GM21381 (cell line): ENCODE measurements at regions not wholly inside any gene's neighbourhood (a gene's known extent, or its start where the extent isn't known, plus 50 kb on each side); places are given as distances from the start of the nearest gene placed in this dataset.
"Not testable (repeated sequence)": the region's sequence is repeated elsewhere in the genome, so short reads cannot be mapped to it uniquely, and the experiment has no call there.

Source experiments
- ATAC-seq: cut with Tn5 transposase; IDR thresholded peaks from one replicate; pipeline ENCODE4 v1.9.1; 2021; ENCODE audit warnings: mild to moderate bottlenecking, moderate library complexity; ENCODE audit not compliant: unreplicated experiment

GRCh38 chr5:99763021-99763774, 772.0 kb upstream of the FAM174A start:
- no peak for ATAC-seq

DNA sequence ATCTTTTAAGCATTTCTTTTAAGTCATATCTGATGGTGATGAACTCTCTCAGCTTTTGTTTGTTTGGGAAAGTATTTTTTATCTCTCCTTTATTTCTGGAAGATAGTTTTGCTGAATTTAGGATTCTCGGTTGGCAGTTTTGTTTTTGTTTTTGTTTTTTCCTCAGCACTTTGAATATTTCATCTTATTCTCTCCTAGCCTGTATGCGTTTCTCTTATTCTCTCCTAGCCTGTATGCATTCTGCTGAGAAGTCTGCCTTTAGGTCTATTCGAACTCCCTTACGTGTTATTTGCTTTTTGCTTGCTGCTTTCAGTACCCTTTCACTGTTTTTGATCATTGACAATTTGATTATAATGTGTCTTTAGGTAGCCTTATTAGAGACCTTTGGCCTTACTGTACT, 787.8 kb upstream of the FAM174A start:
- no peak for ATAC-seq

DNA sequence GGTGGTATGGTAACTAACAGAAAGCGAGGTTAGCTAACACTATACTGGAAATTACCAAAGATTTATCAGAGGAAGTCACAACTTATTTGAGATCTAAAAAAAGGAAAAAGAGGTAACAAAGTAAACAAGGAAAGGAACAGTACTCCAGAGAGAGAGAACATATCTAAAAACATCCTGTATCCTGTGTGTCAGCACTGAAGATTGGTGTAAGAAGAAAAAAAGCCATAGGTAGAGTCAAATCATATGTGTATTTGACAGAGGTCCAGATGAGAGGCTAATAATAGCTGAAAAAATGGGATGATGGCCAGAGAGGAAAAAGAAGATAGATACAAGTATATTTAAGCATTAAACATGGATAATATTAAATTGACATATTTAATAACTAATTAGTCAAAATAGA, 802.0 kb upstream of the FAM174A start:
- ATAC-seq, result not testable (repeated sequence)

- not testable (repeated sequence) for ATAC-seq
Measured at GRCh38 chr5:99730653-99731052, 801.8 kb upstream of the CHD1 start.

- no peak for ATAC-seq
Measured at GRCh38 chr5:99724732-99725290, 796.0 kb upstream of the CHD1 start.

DNA sequence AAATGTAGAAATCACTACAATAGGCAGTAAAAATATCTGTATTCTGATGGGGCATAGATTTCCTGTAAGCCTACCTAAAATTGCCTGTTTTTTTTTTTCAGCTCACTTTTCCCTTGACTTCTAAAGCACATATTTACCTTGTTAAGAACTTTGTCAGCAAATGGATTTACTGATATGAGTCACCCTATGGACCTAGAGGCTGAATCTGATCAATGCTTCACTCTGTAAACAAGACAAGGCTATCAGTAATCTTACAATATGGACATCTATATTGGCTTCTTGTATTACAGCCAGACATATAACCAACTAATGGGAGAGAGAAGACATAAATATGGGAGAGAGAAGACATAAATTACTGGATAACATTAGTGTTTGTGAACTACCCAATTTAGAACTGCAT, 792.7 kb upstream of the CHD1 start:
- ATAC-seq, result no peak

DNA sequence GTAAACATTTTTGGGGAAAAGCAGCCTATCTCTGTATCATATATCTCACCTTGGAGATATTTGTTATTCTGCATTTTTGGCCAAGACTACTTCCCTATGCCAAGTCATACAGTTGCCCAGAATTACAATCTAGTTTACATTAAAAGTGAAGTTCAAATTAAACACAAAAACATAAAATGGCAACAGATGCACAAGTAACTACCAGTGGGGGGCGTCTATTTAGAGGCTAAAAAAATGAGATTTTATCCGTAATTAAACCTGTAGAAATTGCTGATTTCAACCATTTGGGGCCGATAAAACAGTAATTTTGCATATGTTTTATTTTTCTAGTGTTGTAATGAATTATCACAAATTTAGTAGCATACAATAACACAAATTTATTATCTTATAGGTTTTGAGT, 787.1 kb upstream of the CHD1 start:
- ATAC-seq, result no peak

DNA sequence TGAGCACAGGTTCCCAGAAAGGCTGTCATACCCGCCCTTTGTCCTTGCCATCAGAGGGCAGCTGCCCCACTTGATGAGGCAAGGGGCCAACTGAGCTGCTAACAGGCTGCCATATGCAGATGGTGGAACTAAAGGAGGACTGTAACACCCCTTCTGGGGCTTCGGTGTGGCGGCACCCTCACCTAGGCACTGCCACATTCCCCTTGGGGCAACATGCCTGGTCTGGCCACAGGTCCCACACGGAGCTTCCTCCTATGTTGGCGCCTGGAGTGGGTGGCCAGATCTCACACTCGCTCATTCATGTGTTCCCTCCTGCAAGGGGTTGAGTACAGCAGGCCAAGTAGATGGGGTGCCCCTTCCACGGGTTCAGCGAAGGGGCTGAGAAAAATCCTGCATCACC, 777.4 kb upstream of the CHD1 start:
- no peak for ATAC-seq

- no peak for ATAC-seq
Measured at GRCh38 chr5:99702565-99702964, 773.8 kb upstream of the CHD1 start.

DNA sequence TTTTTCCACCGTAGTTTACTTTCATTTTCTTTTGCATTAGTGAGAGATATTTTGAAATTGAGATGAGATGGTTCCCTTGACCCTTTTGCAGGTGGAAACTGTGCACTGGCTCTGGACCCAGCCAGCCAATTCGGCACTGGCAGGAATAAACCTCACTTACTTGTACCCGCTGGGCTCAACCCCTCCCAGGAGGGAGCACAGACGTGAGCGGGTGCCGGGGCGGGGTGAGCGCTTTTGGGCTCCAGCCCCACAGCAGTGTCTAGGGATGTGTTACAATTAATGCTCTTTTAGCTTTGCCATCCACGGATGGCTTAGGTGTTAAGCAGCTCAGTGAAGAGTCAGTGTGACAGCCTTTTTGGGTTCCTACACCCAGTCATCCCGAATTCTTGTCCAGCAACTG, 766.1 kb upstream of the CHD1 start:
- ATAC-seq, result no peak

DNA sequence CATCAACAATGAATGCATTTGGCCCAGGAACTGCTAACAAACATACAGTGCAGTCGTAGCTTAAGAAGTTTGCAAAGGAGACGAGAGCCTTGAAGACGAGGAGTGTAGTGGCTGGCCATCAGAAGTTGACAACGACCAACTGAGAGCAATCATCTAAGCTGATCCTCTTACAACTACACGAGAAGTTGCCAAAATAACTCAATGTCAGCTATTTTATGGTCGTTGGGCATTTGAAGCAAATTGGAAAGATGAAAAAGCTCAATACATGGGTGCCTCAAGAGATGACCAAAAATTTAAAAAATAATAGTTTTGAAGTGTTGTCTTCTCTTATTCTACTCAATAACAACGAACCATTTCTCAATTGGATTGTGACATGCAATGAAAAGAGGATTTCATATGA, 757.7 kb upstream of the CHD1 start:
- ATAC-seq, result no peak

- ATAC-seq, result no peak
Measured at GRCh38 chr5:99675974-99676373, 747.2 kb upstream of the CHD1 start.

GRCh38 chr5:99674101-99674500, 745.3 kb upstream of the CHD1 start:
- no peak for ATAC-seq

DNA sequence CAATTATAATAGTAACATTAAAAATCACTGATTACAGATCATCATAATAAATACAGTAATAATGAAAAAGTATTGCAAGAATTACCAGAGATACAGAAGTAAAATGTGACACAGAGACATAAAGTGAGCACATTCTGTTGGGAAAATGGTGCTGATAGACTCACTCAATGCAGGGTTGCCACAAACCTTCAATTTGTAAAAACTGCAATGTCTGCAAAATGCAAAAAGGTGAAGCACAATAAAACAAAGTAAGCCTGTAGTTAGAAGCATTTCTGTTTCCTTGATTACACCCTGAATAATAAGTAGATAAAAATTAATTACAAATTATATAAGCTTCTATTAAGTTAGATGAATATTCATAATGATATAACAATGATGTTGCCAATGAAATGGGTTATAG, 736.2 kb upstream of the CHD1 start:
- ATAC-seq, result no peak

DNA sequence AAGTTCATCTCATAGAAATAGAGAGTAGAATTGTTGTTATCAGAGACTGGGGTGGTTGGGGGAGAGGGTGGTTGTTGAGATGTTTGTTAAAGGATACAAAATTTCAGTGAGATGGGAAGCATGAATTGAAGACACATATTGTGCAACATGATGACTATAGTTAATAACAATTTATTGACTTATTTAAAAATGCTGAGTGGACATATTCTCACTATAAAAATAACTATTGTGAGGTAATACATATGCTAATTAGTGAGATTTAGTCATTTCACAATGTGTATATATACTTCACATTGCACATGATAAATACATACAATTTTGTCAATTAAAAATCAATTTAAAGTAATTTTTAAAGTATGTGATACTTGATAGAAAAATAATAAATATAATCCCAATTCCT, 722.5 kb upstream of the CHD1 start:
- ATAC-seq, result no peak

GRCh38 chr5:99646011-99646647, 717.3 kb upstream of the CHD1 start:
- no peak for ATAC-seq

DNA sequence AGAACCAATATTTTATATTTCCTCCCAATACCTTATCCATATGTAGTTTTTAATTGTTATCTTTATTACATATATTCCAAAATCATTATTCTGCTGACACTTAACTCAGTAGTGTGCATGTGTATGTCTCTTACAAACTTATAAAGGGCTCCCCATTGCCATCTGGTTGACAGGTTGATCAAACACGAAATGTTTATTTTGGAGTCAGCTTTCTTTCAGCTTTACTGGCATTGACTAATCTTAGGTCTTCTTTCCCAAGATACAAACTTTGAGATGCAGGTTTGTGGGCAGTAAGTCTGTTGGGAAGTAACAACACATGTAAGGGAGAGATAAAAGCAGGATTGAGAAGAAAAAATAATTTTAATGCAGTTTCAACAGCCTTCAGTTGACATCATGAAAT, 716.0 kb upstream of the CHD1 start:
- no peak for ATAC-seq

GRCh38 chr5:99640646-99641045, 711.8 kb upstream of the CHD1 start:
- no peak for ATAC-seq

DNA sequence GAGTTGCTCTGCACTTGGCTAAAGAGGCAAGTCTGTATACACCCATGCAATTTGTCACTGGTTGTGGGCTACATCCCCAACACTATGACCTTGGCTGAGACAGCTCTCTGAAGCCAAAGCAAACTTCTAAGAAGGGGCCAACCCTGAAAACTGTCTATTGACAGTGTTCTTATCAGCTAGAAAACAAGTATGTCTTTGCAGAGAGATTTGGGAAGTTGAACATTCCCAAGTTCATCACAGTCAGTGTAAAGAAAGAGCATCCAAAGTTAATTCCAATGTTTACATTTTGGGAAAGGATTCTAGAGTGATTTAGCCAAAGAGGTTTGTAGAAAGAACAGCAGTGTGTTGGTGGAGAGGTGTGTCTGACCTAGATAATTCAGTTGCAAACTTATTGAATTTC, 711.1 kb upstream of the CHD1 start:
- no peak for ATAC-seq

DNA sequence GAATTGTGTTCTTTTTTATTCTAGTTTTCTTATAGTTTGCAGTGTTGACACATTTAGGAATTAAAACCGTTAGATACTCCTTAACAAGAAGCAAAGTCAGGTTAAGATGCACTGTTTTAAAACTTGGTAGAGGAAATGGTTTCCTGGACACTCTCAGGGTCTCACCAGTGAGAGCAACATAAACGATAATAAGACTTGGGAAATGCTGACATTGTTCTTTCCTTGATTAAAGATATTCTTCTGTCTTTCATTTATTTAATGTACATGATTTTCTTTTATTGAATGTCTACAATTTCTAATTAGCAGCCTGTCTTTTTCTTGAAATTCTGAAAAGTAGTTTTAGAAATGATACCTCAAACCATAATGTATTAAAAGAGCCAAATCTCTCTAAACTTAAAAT, 707.9 kb upstream of the CHD1 start:
- no peak for ATAC-seq

DNA sequence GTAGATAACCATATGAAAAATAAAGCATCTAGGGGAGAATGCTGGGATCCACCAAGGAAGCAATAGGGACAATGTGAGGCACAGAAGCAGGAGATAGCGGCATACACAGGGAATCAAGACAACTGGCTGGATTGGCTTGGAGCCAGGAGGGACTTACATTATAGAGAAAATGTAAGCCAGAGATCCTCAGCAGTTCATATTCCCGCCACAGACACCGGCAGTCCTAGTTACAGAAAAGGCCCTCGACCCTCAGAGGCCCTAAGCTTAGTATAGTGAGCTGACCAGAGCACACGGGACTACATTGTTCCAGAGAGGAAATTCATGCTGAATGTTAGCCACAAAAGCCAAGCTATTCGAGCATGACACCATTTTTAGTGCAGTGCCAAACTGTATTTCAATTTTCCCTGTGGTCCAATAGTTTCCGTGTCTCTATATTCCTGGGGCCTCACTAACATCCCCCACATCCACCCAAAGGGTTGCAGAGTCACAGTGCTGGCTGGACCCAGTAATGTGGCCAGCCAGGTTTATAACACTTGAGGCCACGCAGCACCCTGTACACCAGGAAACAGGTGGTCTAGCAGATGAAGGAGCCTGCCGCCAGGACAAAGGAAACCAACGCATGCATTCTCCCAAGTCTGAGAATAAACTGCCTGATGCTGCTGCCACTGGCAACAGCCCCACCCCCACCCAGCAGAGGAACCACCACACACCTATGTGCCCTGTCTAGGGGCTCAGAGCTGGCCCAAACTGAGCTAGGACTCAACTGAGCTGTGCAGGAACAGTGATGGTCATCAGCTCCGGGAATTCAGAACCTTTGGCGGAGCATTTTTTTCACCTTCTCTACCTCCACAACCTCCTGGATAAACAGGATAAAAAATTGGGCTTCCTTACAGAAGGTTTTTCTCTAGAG, 693.2 kb upstream of the CHD1 start:
- ATAC-seq, result no peak
